Mucosa of stomach (tissue), 1 donor: ENCODE measurements at regions not wholly inside any gene's neighbourhood (a gene's known extent, or its start where the extent isn't known, plus 50 kb on each side); places are given as distances from the start of the nearest gene placed in this dataset.
"Not testable (repeated sequence)": the region's sequence is repeated elsewhere in the genome, so short reads cannot be mapped to it uniquely, and the experiment has no call there.

Experiments used
- H3K27me3 ChIP-seq: one replicate; pipeline ENCODE4 v1.7.0; 2013; ENCODE audit warnings: mild to moderate bottlenecking, low read length; ENCODE audit not compliant: control insufficient read depth, insufficient read depth
- H3K36me3 ChIP-seq: one replicate; pipeline ENCODE4 v1.7.0; 2013; ENCODE audit warnings: low read length; ENCODE audit not compliant: control insufficient read depth, insufficient read depth
- H3K4me1 ChIP-seq: one replicate; pipeline ENCODE4 v1.7.0; 2013; ENCODE audit warnings: mild to moderate bottlenecking, low read length; ENCODE audit not compliant: control insufficient read depth, insufficient read depth
- H3K4me3 ChIP-seq: one replicate; pipeline ENCODE4 v1.7.0; 2013; ENCODE audit warnings: low read length
- H3K9ac ChIP-seq: one replicate; pipeline ENCODE4 v1.7.0; 2013; ENCODE audit warnings: mild to moderate bottlenecking, low read length, moderate library complexity
- H3K9me3 ChIP-seq: one replicate; pipeline ENCODE4 v1.7.0; 2013; ENCODE audit warnings: mild to moderate bottlenecking, low read length, moderate library complexity; ENCODE audit not compliant: control insufficient read depth
- donor health status: Pancreatic carcinoma.

GRCh38 chr15:92820236-92821021, 79.7 kb upstream of the CHD2 start:
- Histone ChIP-seq H3K9ac (peak overlapping the region; percentile 88), H3K4me1 (peaks cover 25% of the 10 kb centered on the region), H3K36me3 (no peaks in the 10 kb centered on the region), H3K27me3 (no peaks in the 10 kb centered on the region), H3K9me3 (no peaks in the 10 kb centered on the region), H3K4me3 (peak overlapping the region; percentile 53)

GRCh38 chr15:92821491-92822116, 78.5 kb upstream of the CHD2 start:
- Histone ChIP-seq H3K4me3 (no peak overlapping the region), H3K9ac (no peak overlapping the region), H3K9me3 (no peaks in the 10 kb centered on the region), H3K36me3 (no peaks in the 10 kb centered on the region), H3K27me3 (no peaks in the 10 kb centered on the region), H3K4me1 (peaks cover 25% of the 10 kb centered on the region)

GRCh38 chr15:92822216-92823144, 77.6 kb upstream of the CHD2 start:
- Histone ChIP-seq H3K4me1 (peaks cover 25% of the 10 kb centered on the region), H3K27me3 (no peaks in the 10 kb centered on the region), H3K4me3 (no peak overlapping the region), H3K9me3 (no peaks in the 10 kb centered on the region), H3K36me3 (no peaks in the 10 kb centered on the region), H3K9ac (no peak overlapping the region)

- Histone ChIP-seq H3K27me3 (no peaks in the 10 kb centered on the region), H3K9me3 (no peaks in the 10 kb centered on the region), H3K4me1 (peaks cover 10% of the 10 kb centered on the region), H3K9ac (no peak overlapping the region), H3K4me3 (no peak overlapping the region), H3K36me3 (no peaks in the 10 kb centered on the region)
Observed at GRCh38 chr15:92825985-92826384, 74.1 kb upstream of the CHD2 start.

- H3K9ac ChIP-seq, H3K9me3 ChIP-seq, H3K4me3 ChIP-seq, H3K27me3 ChIP-seq, H3K36me3 ChIP-seq: not testable (repeated sequence)
- H3K4me1 ChIP-seq, result peaks cover 25% of the 10 kb centered on the region
Observed at GRCh38 chr15:92827991-92828390, 72.1 kb upstream of the CHD2 start.

- no peak overlapping the region for H3K4me3 ChIP-seq
- no peak overlapping the region for H3K9ac ChIP-seq
- no peaks in the 10 kb centered on the region for H3K36me3 ChIP-seq
- no peaks in the 10 kb centered on the region for H3K9me3 ChIP-seq
- no peaks in the 10 kb centered on the region for H3K27me3 ChIP-seq
- peaks cover 31% of the 10 kb centered on the region for H3K4me1 ChIP-seq
Observed at GRCh38 chr15:92829875-92830274, 70.2 kb upstream of the CHD2 start.

GRCh38 chr15:92831336-92831654, 68.8 kb upstream of the CHD2 start:
- Histone ChIP-seq H3K27me3 (no peaks in the 10 kb centered on the region), H3K4me3 (no peak overlapping the region), H3K9me3 (no peaks in the 10 kb centered on the region), H3K9ac (peak overlapping the region; percentile 67), H3K4me1 (peaks cover 31% of the 10 kb centered on the region), H3K36me3 (no peaks in the 10 kb centered on the region)

GRCh38 chr15:92831655-92832328, 68.3 kb upstream of the CHD2 start:
- Histone ChIP-seq H3K9ac (peak overlapping the region; percentile 67), H3K36me3 (no peaks in the 10 kb centered on the region), H3K9me3 (no peaks in the 10 kb centered on the region), H3K4me3 (no peak overlapping the region), H3K27me3 (no peaks in the 10 kb centered on the region), H3K4me1 (peaks cover 31% of the 10 kb centered on the region)

GRCh38 chr15:92833106-92833433, 67.1 kb upstream of the CHD2 start:
- Histone ChIP-seq H3K4me1 (peaks cover 31% of the 10 kb centered on the region), H3K27me3 (no peaks in the 10 kb centered on the region), H3K4me3 (no peak overlapping the region), H3K9me3 (no peaks in the 10 kb centered on the region), H3K36me3 (no peaks in the 10 kb centered on the region), H3K9ac (peak overlapping the region; percentile 67)

GRCh38 chr15:92833493-92834271, 66.4 kb upstream of the CHD2 start:
- Histone ChIP-seq H3K36me3 (no peaks in the 10 kb centered on the region), H3K4me3 (no peak overlapping the region), H3K27me3 (no peaks in the 10 kb centered on the region), H3K9ac (no peak overlapping the region), H3K9me3 (no peaks in the 10 kb centered on the region), H3K4me1 (peaks cover 31% of the 10 kb centered on the region)

GRCh38 chr15:92839696-92840095, 60.4 kb upstream of the CHD2 start:
- Histone ChIP-seq H3K36me3 (no peaks in the 10 kb centered on the region), H3K9me3 (no peaks in the 10 kb centered on the region), H3K27me3 (no peaks in the 10 kb centered on the region), H3K4me3 (no peak overlapping the region), H3K9ac (no peak overlapping the region), H3K4me1 (no peaks in the 10 kb centered on the region)
